ENCODE measurements at regions not wholly inside any gene's neighbourhood (a gene's known extent, or its start where the extent isn't known, plus 50 kb on each side); places are given as distances from the start of the nearest gene placed in this dataset.

- no peaks in the 10 kb centered on the region for H3K9me3 Mint-ChIP-seq (ENCODE audit: insufficient read depth)
- Histone ChIP-seq H3K4me2 (replicated peaks; ENCODE audit: low read depth, low read length, poor library complexity, severe bottlenecking) (no peak overlapping the region), H3K4me1 (ENCODE audit: control insufficient read depth in 2 of 2, insufficient read depth in 2 of 2, low read length in 2 of 2) (no peaks in the 10 kb centered on the region), H2AFZ (ENCODE audit: insufficient read depth, low read depth, low read length, poor library complexity, severe bottlenecking) (no peak overlapping the region), H3K79me2 (ENCODE audit: control insufficient read depth, insufficient read depth, low read length) (no peaks in the 10 kb centered on the region), H3K27me3 (replicated peaks in 1 of 4; ENCODE audit: control extremely low read depth in 1 of 4, control insufficient read depth in 3 of 4, insufficient read depth in 4 of 4, low read length in 3 of 4) (no peaks in the 10 kb centered on the region), H3K36me3 (replicated peaks in 1 of 2; ENCODE audit: control extremely low read depth in 1 of 2, control insufficient read depth in 1 of 2, extremely low read depth in 1 of 2, insufficient read depth in 2 of 2, low read length in 1 of 2) (no peaks in the 10 kb centered on the region), H3K9me3 (ENCODE audit: control extremely low read depth in 1 of 3, control insufficient read depth in 2 of 3, insufficient read depth in 1 of 3, low read length in 2 of 3) (no peaks in the 10 kb centered on the region), H3K9ac (ENCODE audit: low read length) (no peak overlapping the region), H3K27ac (ENCODE audit: low read length in 2 of 2) (no peak overlapping the region), H4K20me1 (ENCODE audit: control insufficient read depth, insufficient read depth, low read length, poor library complexity, severe bottlenecking) (no peaks in the 10 kb centered on the region), H3K4me3 (ENCODE audit: control extremely low read depth in 1 of 5, extremely low read depth in 1 of 5, insufficient read depth in 1 of 5, low read depth in 2 of 5, low read length in 4 of 5) (no peak overlapping the region)
- intact Hi-C loops (cut with micrococcal nuclease) = no loop called here
- no peaks in the 10 kb centered on the region for H3K4me1 Mint-ChIP-seq
- CTCF ChIA-PET = no interaction called here
- H3K27ac Mint-ChIP-seq = no peak overlapping the region
- no peaks in the 10 kb centered on the region for H3K27me3 Mint-ChIP-seq
- no peak overlapping the region for H3K4me3 Mint-ChIP-seq
- no peak for ATAC-seq (ENCODE audit: low read depth)
- no peak for DNase-seq
- POLR2A ChIA-PET = no interaction called here
- TF ChIP-seq EZH2 (IDR thresholded peaks at IDR 0.05; ENCODE audit: borderline replicate concordance, insufficient read depth, low read depth, low read length, poor library complexity, severe bottlenecking) = no peak
- TF ChIP-seq, protein P1, sequence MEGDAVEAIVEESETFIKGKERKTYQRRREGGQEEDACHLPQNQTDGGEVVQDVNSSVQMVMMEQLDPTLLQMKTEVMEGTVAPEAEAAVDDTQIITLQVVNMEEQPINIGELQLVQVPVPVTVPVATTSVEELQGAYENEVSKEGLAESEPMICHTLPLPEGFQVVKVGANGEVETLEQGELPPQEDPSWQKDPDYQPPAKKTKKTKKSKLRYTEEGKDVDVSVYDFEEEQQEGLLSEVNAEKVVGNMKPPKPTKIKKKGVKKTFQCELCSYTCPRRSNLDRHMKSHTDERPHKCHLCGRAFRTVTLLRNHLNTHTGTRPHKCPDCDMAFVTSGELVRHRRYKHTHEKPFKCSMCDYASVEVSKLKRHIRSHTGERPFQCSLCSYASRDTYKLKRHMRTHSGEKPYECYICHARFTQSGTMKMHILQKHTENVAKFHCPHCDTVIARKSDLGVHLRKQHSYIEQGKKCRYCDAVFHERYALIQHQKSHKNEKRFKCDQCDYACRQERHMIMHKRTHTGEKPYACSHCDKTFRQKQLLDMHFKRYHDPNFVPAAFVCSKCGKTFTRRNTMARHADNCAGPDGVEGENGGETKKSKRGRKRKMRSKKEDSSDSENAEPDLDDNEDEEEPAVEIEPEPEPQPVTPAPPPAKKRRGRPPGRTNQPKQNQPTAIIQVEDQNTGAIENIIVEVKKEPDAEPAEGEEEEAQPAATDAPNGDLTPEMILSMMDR (IDR thresholded peaks at IDR 0.05) = no peak
These were observed 361.7 kb downstream of the TMEM161B start for GRCh38 chr5:87906962-87907361.

DNA sequence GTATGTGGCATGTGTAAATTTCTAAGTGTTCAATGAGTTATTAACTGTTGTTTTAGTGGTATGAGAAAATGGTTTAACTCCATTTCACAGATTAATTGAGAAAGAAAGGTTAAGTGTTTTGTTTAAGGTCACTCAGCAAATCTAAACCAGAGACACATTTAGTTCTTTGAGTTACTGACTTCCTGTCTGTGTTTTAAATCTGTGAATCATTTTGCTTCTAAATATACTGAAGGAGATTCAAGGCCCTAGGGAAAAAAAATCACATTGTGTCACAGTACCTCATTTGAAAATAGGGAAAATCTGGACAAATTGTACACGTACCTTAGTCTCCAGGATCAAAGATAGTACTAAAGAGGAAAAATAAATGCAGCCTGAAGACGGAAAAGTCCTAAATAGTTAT, 368.2 kb downstream of the TMEM161B start:
- Mint-ChIP-seq H3K27me3 (no peaks in the 10 kb centered on the region), H3K4me1 (no peaks in the 10 kb centered on the region), H3K27ac (no peak overlapping the region), H3K9me3 (ENCODE audit: insufficient read depth) (no peaks in the 10 kb centered on the region), H3K4me3 (no peak overlapping the region)
- intact Hi-C loops (cut with micrococcal nuclease) = no loop called here
- Histone ChIP-seq H3K27me3 (replicated peaks in 1 of 4; ENCODE audit: control extremely low read depth in 1 of 4, control insufficient read depth in 3 of 4, insufficient read depth in 4 of 4, low read length in 3 of 4) (no peaks in the 10 kb centered on the region), H3K27ac (ENCODE audit: low read length in 2 of 2) (no peak overlapping the region), H2AFZ (ENCODE audit: insufficient read depth, low read depth, low read length, poor library complexity, severe bottlenecking) (no peak overlapping the region), H3K4me1 (ENCODE audit: control insufficient read depth in 2 of 2, insufficient read depth in 2 of 2, low read length in 2 of 2) (no peaks in the 10 kb centered on the region), H3K4me2 (replicated peaks; ENCODE audit: low read depth, low read length, poor library complexity, severe bottlenecking) (no peak overlapping the region), H4K20me1 (ENCODE audit: control insufficient read depth, insufficient read depth, low read length, poor library complexity, severe bottlenecking) (no peaks in the 10 kb centered on the region), H3K79me2 (ENCODE audit: control insufficient read depth, insufficient read depth, low read length) (no peaks in the 10 kb centered on the region), H3K9me3 (ENCODE audit: control extremely low read depth in 1 of 3, control insufficient read depth in 2 of 3, insufficient read depth in 1 of 3, low read length in 2 of 3) (no peaks in the 10 kb centered on the region), H3K9ac (ENCODE audit: low read length) (no peak overlapping the region), H3K4me3 (ENCODE audit: control extremely low read depth in 1 of 5, extremely low read depth in 1 of 5, insufficient read depth in 1 of 5, low read depth in 2 of 5, low read length in 4 of 5) (no peak overlapping the region), H3K36me3 (replicated peaks in 1 of 2; ENCODE audit: control extremely low read depth in 1 of 2, control insufficient read depth in 1 of 2, extremely low read depth in 1 of 2, insufficient read depth in 2 of 2, low read length in 1 of 2) (no peaks in the 10 kb centered on the region)
- ChIA-PET POLR2A (no interaction called here), CTCF (no interaction called here)
- TF ChIP-seq, protein P1 (IDR thresholded peaks at IDR 0.05) = no peak
- no peak for TF ChIP-seq EZH2 (IDR thresholded peaks at IDR 0.05; ENCODE audit: borderline replicate concordance, insufficient read depth, low read depth, low read length, poor library complexity, severe bottlenecking)
- ATAC-seq (ENCODE audit: low read depth) = no peak
- DNase-seq = no peak
- no CpG with 5 or more reads among the region's 2 CpGs for WGBS (ENCODE audit: insufficient coverage)

Measured in B cell (primary cell).